ENCODE measurements at regions not wholly inside any gene's neighbourhood (a gene's known extent, or its start where the extent isn't known, plus 50 kb on each side); places are given as distances from the start of the nearest gene placed in this dataset.
"Not testable (repeated sequence)": the region's sequence is repeated elsewhere in the genome, so short reads cannot be mapped to it uniquely, and the experiment has no call there.

GRCh38 chr11:135008001-135008405 lies 596.0 kb upstream of the B3GAT1 start:
- no peak for DNase-seq
- 16% methylated on average over 4 of the region's 4 CpGs for WGBS, 2 donors
- ATAC-seq (ENCODE audit: low FRiP score in 2 of 2): no peak

GRCh38 chr11:135006800-135007199 lies 594.8 kb upstream of the B3GAT1 start:
- H3K27me3 ChIP-seq: no peaks in the 10 kb centered on the region
- WGBS, 2 donors: 68 to 69% methylated on average over 4 of the region's 4 CpGs
- no peak for TF ChIP-seq EP300 (IDR thresholded peaks at IDR 0.05)
- no peak for TF ChIP-seq CTCF (IDR thresholded peaks at IDR 0.05)
- TF ChIP-seq POLR2A (IDR thresholded peaks at IDR 0.05): no peak
- TF ChIP-seq POLR2AphosphoS5 (IDR thresholded peaks at IDR 0.05): no peak
- no peak overlapping the region for H3K27ac ChIP-seq
- no peaks in the 10 kb centered on the region for H3K4me1 ChIP-seq
- no peak overlapping the region for H3K4me3 ChIP-seq
- ATAC-seq (ENCODE audit: low FRiP score in 2 of 2) (no peak), DNase-seq (no peak)
- no peaks in the 10 kb centered on the region for H3K9me3 ChIP-seq
- no peaks in the 10 kb centered on the region for H3K36me3 ChIP-seq

More at GRCh38 chr11:135008001-135008405, 596.0 kb upstream of the B3GAT1 start:
- TF ChIP-seq POLR2A (IDR thresholded peaks at IDR 0.05) (no peak), EP300 (IDR thresholded peaks at IDR 0.05) (no peak), CTCF (IDR thresholded peaks at IDR 0.05) (no peak), POLR2AphosphoS5 (IDR thresholded peaks at IDR 0.05) (no peak)
- Histone ChIP-seq H3K36me3 (no peaks in the 10 kb centered on the region), H3K4me1 (no peaks in the 10 kb centered on the region), H3K9me3 (no peaks in the 10 kb centered on the region), H3K4me3 (no peak overlapping the region), H3K27ac (no peak overlapping the region), H3K27me3 (no peaks in the 10 kb centered on the region)

DNA sequence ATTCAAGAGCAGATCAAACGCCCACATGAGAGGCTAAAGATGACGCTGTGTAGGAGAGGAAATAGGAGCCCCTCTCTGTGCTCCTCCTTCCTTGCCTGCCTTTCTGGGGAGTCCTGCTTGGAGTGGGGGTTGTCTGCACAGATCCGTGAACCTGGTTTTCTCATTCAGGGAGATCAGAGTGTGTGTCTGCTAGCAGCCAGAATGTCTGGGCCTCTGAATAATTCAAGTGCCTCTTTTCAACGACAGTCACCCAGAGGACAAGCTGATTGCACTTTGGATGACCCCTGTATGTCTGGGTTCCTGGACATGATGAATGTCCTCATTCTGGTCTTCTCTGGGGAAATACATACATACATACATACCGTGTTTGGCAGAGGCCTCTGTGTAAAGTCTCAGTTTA lies 592.5 kb upstream of the B3GAT1 start:
- 34 to 45% methylated on average over 3 to 5 of the region's 5 CpGs for WGBS, 2 donors
- ATAC-seq (ENCODE audit: low FRiP score in 2 of 2): no peak

DNA sequence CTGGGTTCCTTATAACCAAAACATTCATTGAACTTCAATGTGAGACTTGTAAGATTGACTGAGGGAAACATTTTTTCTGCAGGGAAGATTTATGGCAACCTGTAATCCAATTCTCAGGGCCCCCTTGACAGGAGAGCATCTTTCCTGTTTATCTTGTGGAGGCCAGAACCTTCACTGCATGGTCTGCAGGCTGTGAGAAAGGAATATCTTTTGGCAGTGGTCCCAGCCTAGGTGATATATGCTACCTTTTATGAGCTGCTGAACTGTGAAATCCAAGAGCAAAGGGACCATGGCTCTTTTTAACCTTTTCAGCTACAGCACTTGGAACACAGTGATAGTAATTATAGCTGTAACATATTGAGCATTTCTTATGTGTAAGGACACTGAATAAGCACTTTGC lies 590.2 kb upstream of the B3GAT1 start:
- DNase-seq: no peak
- Histone ChIP-seq H3K27ac (no peak overlapping the region), H3K9me3 (no peaks in the 10 kb centered on the region), H3K4me1 (no peaks in the 10 kb centered on the region), H3K36me3 (no peaks in the 10 kb centered on the region), H3K27me3 (no peaks in the 10 kb centered on the region), H3K4me3 (no peak overlapping the region)
- TF ChIP-seq POLR2AphosphoS5 (IDR thresholded peaks at IDR 0.05) (no peak), POLR2A (IDR thresholded peaks at IDR 0.05) (no peak), CTCF (IDR thresholded peaks at IDR 0.05) (no peak), EP300 (IDR thresholded peaks at IDR 0.05) (no peak)
- ATAC-seq (ENCODE audit: low FRiP score in 2 of 2): no peak

More for the DNA sequence above, 592.5 kb upstream of the B3GAT1 start:
- TF ChIP-seq EP300 (IDR thresholded peaks at IDR 0.05): no peak
- TF ChIP-seq CTCF (IDR thresholded peaks at IDR 0.05): no peak
- TF ChIP-seq POLR2AphosphoS5 (IDR thresholded peaks at IDR 0.05): no peak
- no peak for TF ChIP-seq POLR2A (IDR thresholded peaks at IDR 0.05)
- no peak for DNase-seq
- no peaks in the 10 kb centered on the region for H3K27me3 ChIP-seq
- H3K9me3 ChIP-seq: no peaks in the 10 kb centered on the region
- H3K36me3 ChIP-seq: no peaks in the 10 kb centered on the region
- H3K27ac ChIP-seq: no peak overlapping the region
- H3K4me3 ChIP-seq: no peak overlapping the region
- no peaks in the 10 kb centered on the region for H3K4me1 ChIP-seq

GRCh38 chr11:135001581-135001980 lies 589.5 kb upstream of the B3GAT1 start:
- Histone ChIP-seq H3K9me3 (no peaks in the 10 kb centered on the region), H3K27ac (no peak overlapping the region), H3K4me3 (no peak overlapping the region), H3K4me1 (no peaks in the 10 kb centered on the region), H3K36me3 (no peaks in the 10 kb centered on the region), H3K27me3 (no peaks in the 10 kb centered on the region)
- DNase-seq: no peak
- no peak for ATAC-seq (ENCODE audit: low FRiP score in 2 of 2)
- TF ChIP-seq EP300 (IDR thresholded peaks at IDR 0.05) (no peak), POLR2AphosphoS5 (IDR thresholded peaks at IDR 0.05) (no peak), POLR2A (IDR thresholded peaks at IDR 0.05) (no peak), CTCF (IDR thresholded peaks at IDR 0.05) (no peak)
- WGBS, 2 donors: 89 to 98% methylated on average over 2 of the region's 2 CpGs

GRCh38 chr11:135001065-135001464 lies 589.0 kb upstream of the B3GAT1 start:
- not testable (repeated sequence) for DNase-seq; H3K27me3 ChIP-seq; H3K27ac ChIP-seq; H3K36me3 ChIP-seq; ATAC-seq (ENCODE audit: low FRiP score in 2 of 2); H3K4me1 ChIP-seq; H3K9me3 ChIP-seq; H3K4me3 ChIP-seq
- WGBS, 2 donors: 54 to 77% methylated on average over 5 of the region's 5 CpGs
